ENCODE measurements at regions not wholly inside any gene's neighbourhood (a gene's known extent, or its start where the extent isn't known, plus 50 kb on each side); places are given as distances from the start of the nearest gene placed in this dataset.

- Mint-ChIP-seq H3K4me1 (peaks cover 34% of the 10 kb centered on the region), H3K9me3 (no peaks in the 10 kb centered on the region), H3K27ac (peak overlapping the region; percentile 93), H3K4me3 (no peak overlapping the region), H3K36me3 (no peaks in the 10 kb centered on the region), H3K27me3 (ENCODE audit: low read depth) (no peaks in the 10 kb centered on the region)
- TF ChIP-seq CTCF (IDR thresholded peaks at IDR 0.05; ENCODE audit: unreplicated experiment) = no peak
- DNase-seq (ENCODE audit: low spot score in 2 of 2, unreplicated experiment in 2 of 2) = no peak
These were observed 81.2 kb downstream of the TOMM20 start for GRCh38 chr1:235047331-235047871.

GRCh38 chr1:235045921-235046601 lies 82.6 kb downstream of the TOMM20 start:
- no peaks in the 10 kb centered on the region for H3K27me3 Mint-ChIP-seq (ENCODE audit: low read depth)
- no peak overlapping the region for H3K4me3 Mint-ChIP-seq
- H3K9me3 Mint-ChIP-seq = peaks cover under 1% of the 10 kb centered on the region
- no peak for DNase-seq (ENCODE audit: low spot score in 2 of 2, unreplicated experiment in 2 of 2)
- H3K4me1 Mint-ChIP-seq = peaks cover 25% of the 10 kb centered on the region
- H3K27ac Mint-ChIP-seq = no peak overlapping the region
- no peaks in the 10 kb centered on the region for H3K36me3 Mint-ChIP-seq
- no peak for TF ChIP-seq CTCF (IDR thresholded peaks at IDR 0.05; ENCODE audit: unreplicated experiment)

- Mint-ChIP-seq H3K4me1 (peaks cover 23% of the 10 kb centered on the region), H3K9me3 (peaks cover 5% of the 10 kb centered on the region), H3K27ac (no peak overlapping the region), H3K27me3 (ENCODE audit: low read depth) (no peaks in the 10 kb centered on the region), H3K4me3 (no peak overlapping the region), H3K36me3 (no peaks in the 10 kb centered on the region)
- DNase-seq (ENCODE audit: low spot score in 2 of 2, unreplicated experiment in 2 of 2) = no peak
- no peak for TF ChIP-seq CTCF (IDR thresholded peaks at IDR 0.05; ENCODE audit: unreplicated experiment)
These were observed 83.5 kb downstream of the TOMM20 start for GRCh38 chr1:235045034-235045690.

- peaks cover 16% of the 10 kb centered on the region for H3K4me1 Mint-ChIP-seq
- no peaks in the 10 kb centered on the region for H3K27me3 Mint-ChIP-seq (ENCODE audit: low read depth)
- no peak overlapping the region for H3K4me3 Mint-ChIP-seq
- DNase-seq (ENCODE audit: low spot score in 2 of 2, unreplicated experiment in 2 of 2) = no peak
- no peak for TF ChIP-seq CTCF (IDR thresholded peaks at IDR 0.05; ENCODE audit: unreplicated experiment)
- H3K36me3 Mint-ChIP-seq = peaks cover 5% of the 10 kb centered on the region
- no peak overlapping the region for H3K27ac Mint-ChIP-seq
- peaks cover 17% of the 10 kb centered on the region for H3K9me3 Mint-ChIP-seq
These were observed 85.4 kb downstream of the TOMM20 start for GRCh38 chr1:235043234-235043633.

GRCh38 chr1:235038701-235039100 lies 89.9 kb downstream of the TOMM20 start:
- Mint-ChIP-seq H3K4me1 (no peaks in the 10 kb centered on the region), H3K4me3 (no peak overlapping the region), H3K27ac (no peak overlapping the region), H3K36me3 (peaks cover 8% of the 10 kb centered on the region), H3K27me3 (ENCODE audit: low read depth) (no peaks in the 10 kb centered on the region), H3K9me3 (peaks cover 23% of the 10 kb centered on the region)
- no peak for DNase-seq (ENCODE audit: low spot score in 2 of 2, unreplicated experiment in 2 of 2)
- no peak for TF ChIP-seq CTCF (IDR thresholded peaks at IDR 0.05; ENCODE audit: unreplicated experiment)
